ENCODE measurements at regions not wholly inside any gene's neighbourhood (a gene's known extent, or its start where the extent isn't known, plus 50 kb on each side); places are given as distances from the start of the nearest gene placed in this dataset.

GRCh38 chr12:93106910-93107309, 177.8 kb upstream of the EEA1 start:
- FAIRE-seq (no peak), DNase-seq (no peak)
- Histone ChIP-seq H3K27ac (ENCODE audit: low read depth in 2 of 2, low read length in 2 of 2) (no peak overlapping the region), H3K9me3 (ENCODE audit: control insufficient read depth in 2 of 3, insufficient read depth in 1 of 3, low read length in 3 of 3) (no peaks in the 10 kb centered on the region), H3K27me3 (ENCODE audit: control insufficient read depth, insufficient read depth, low read length) (no peaks in the 10 kb centered on the region), H3K4me3 (ENCODE audit: low read length in 3 of 3) (no peak overlapping the region), H3K4me1 (ENCODE audit: control insufficient read depth in 2 of 3, insufficient read depth in 2 of 3, low read depth in 1 of 3, low read length in 3 of 3) (peaks cover 2 to 22% (median 4%) of the 10 kb centered on the region in 3 donors), H3K36me3 (ENCODE audit: control insufficient read depth in 2 of 3, insufficient read depth in 3 of 3, low read length in 3 of 3) (no peaks in the 10 kb centered on the region), H3K9ac (ENCODE audit: low read length in 3 of 3) (no peak overlapping the region)
- intact Hi-C loops (cut with DNase I) = no loop called here
- no peak for TF ChIP-seq CTCF (IDR thresholded peaks at IDR 0.05; ENCODE audit: borderline replicate concordance, extremely low read depth, insufficient read depth)

DNA sequence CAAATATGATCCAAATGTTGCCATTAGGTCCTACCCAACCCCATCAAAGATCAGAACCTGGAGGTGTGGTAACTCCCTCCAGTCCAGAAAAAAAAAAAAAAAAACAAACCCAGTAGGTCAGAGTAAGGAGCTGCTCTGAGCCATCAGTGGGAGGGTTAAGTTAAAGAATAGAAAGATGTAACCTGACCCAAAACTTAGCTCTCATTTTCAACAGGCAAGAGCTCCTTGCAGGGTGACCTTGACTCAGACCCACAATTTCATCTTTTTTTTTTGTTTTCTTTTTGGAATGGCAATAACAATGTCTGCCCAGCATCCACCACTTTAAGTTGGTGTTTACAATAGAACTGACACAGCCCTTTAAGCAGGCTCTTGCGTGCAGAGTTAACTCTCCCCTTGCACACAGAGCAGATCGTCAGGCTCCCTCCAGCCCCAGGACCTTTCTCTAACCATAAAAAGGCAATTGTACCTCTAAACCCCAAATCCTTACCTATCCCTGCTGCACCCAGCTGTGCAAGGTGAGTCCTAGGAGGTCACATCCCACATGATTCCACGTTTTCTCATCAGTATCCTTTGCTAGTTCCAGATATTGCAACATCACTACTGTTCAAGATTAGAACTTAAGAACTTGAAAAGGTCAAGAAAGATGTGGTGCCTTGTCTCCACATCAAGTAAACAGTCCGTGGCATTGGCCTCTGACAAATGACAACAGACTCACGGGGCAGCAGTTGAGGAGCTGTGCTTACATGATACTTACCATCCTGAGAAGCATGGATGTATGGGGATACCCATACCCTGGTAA, 178.6 kb upstream of the EEA1 start:
- Histone ChIP-seq H3K36me3 (ENCODE audit: control insufficient read depth in 2 of 3, insufficient read depth in 3 of 3, low read length in 3 of 3) (no peaks in the 10 kb centered on the region), H3K4me3 (ENCODE audit: low read length in 3 of 3) (no peak overlapping the region), H3K9me3 (ENCODE audit: control insufficient read depth in 2 of 3, insufficient read depth in 1 of 3, low read length in 3 of 3) (no peaks in the 10 kb centered on the region), H3K4me1 (ENCODE audit: control insufficient read depth in 2 of 3, insufficient read depth in 2 of 3, low read depth in 1 of 3, low read length in 3 of 3) (peaks cover 0 to 14% (median 4%) of the 10 kb centered on the region in 3 donors), H3K9ac (ENCODE audit: low read length in 3 of 3) (no peak overlapping the region), H3K27ac (ENCODE audit: low read depth in 2 of 2, low read length in 2 of 2) (no peak overlapping the region), H3K27me3 (ENCODE audit: control insufficient read depth, insufficient read depth, low read length) (no peaks in the 10 kb centered on the region)
- FAIRE-seq (no peak), DNase-seq (no peak)
- TF ChIP-seq CTCF (IDR thresholded peaks at IDR 0.05; ENCODE audit: borderline replicate concordance, extremely low read depth, insufficient read depth) = no peak
- intact Hi-C loops (cut with DNase I) = no loop called here

GRCh38 chr12:93108985-93109384, 179.9 kb upstream of the EEA1 start:
- Histone ChIP-seq H3K36me3 (ENCODE audit: control insufficient read depth in 2 of 3, insufficient read depth in 3 of 3, low read length in 3 of 3) (no peaks in the 10 kb centered on the region), H3K27me3 (ENCODE audit: control insufficient read depth, insufficient read depth, low read length) (no peaks in the 10 kb centered on the region), H3K27ac (ENCODE audit: low read depth in 2 of 2, low read length in 2 of 2) (no peak overlapping the region), H3K9ac (ENCODE audit: low read length in 3 of 3) (no peak overlapping the region), H3K4me1 (ENCODE audit: control insufficient read depth in 2 of 3, insufficient read depth in 2 of 3, low read depth in 1 of 3, low read length in 3 of 3) (peaks cover 0 to 8% (median 4%) of the 10 kb centered on the region in 3 donors), H3K9me3 (ENCODE audit: control insufficient read depth in 2 of 3, insufficient read depth in 1 of 3, low read length in 3 of 3) (no peaks in the 10 kb centered on the region), H3K4me3 (ENCODE audit: low read length in 3 of 3) (no peak overlapping the region)
- DNase-seq = no peak
- intact Hi-C loops (cut with DNase I) = no loop called here
- TF ChIP-seq CTCF (IDR thresholded peaks at IDR 0.05; ENCODE audit: borderline replicate concordance, extremely low read depth, insufficient read depth) = no peak
- no peak for FAIRE-seq

All from kidney (tissue), 13 donors.